A673 (cell line): ENCODE measurements at regions not wholly inside any gene's neighbourhood (a gene's known extent, or its start where the extent isn't known, plus 50 kb on each side); places are given as distances from the start of the nearest gene placed in this dataset.

Experiments
- BruUV-seq: library from RNA; stranded (reverse); fragments of 400-500 nt; replicated peaks from 2 replicates; lab custom pipeline; 2021; lab: Mats Ljungman, UMichigan
- CTCF ChIA-PET: fragments of 300-600 bp; sonication (Branson Sonifier 250); formaldehyde crosslinking; loops from one replicate; lab custom pipeline; 2022; ENCODE audit warnings: antibody characterized with exemption; lab: Charles Lee
- POLR2A ChIA-PET: fragments of 300-600 bp; sonication (Branson Sonifier 250); formaldehyde crosslinking; loops from one replicate; lab custom pipeline; 2022; ENCODE audit warnings: antibody characterized with exemption; ENCODE audit not compliant: low non-redundant PET; lab: Charles Lee
- DNase-seq: peaks from one replicate; pipeline ENCODE4 v3.0.0-alpha.2; 2015; ENCODE audit warnings: low spot score
- H3K27ac ChIP-seq: fragments of 200-600 bp; sonication (generic); 2 replicates; pipeline ENCODE4 v1.5.1; 2016; ENCODE audit warnings: mixed run types, low read depth, mild to moderate bottlenecking, mixed read lengths, antibody characterized with exemption, low read length; ENCODE audit not compliant: poor library complexity, severe bottlenecking
- H3K27me3 ChIP-seq: fragments of 200-600 bp; sonication (generic); replicated peaks from 2 replicates; pipeline ENCODE4 v1.6.1; 2017; ENCODE audit warnings: mixed run types, low read depth, mild to moderate bottlenecking, mixed read lengths, antibody characterized with exemption, low read length; ENCODE audit not compliant: insufficient read depth, poor library complexity
- H3K36me3 ChIP-seq: fragments of 200-600 bp; sonication (generic); 2 replicates; pipeline ENCODE4 v1.6.1; 2016; ENCODE audit warnings: mixed run types, mild to moderate bottlenecking, mixed read lengths, antibody characterized with exemption, low read length; ENCODE audit not compliant: insufficient read depth, poor library complexity, severe bottlenecking
- H3K4me1 ChIP-seq: fragments of 200-600 bp; sonication (generic); 2 replicates; pipeline ENCODE4 v1.6.1; 2017; ENCODE audit warnings: mixed run types, mild to moderate bottlenecking, mixed read lengths, antibody characterized with exemption, low read length; ENCODE audit not compliant: insufficient read depth, poor library complexity, severe bottlenecking
- H3K4me3 ChIP-seq: fragments of 200-600 bp; sonication (generic); 2 replicates; pipeline ENCODE4 v1.5.1; 2016; ENCODE audit warnings: low read depth, mixed run types, mild to moderate bottlenecking, mixed read lengths, low read length; ENCODE audit not compliant: poor library complexity, severe bottlenecking
- H3K9me3 ChIP-seq: fragments of 200-600 bp; sonication (generic); 2 replicates; pipeline ENCODE4 v1.6.1; 2016; ENCODE audit warnings: mixed run types, low read depth, mild to moderate bottlenecking, mixed read lengths, antibody characterized with exemption, low read length; ENCODE audit not compliant: poor library complexity, severe bottlenecking
- CTCF ChIP-seq: fragments of 300-800, 200-600 bp; sonication (generic); conservative IDR thresholded peaks from 2 replicates; pipeline ENCODE4 v1.5.1; 2017; ENCODE audit warnings: low read depth, mild to moderate bottlenecking, antibody characterized with exemption, low read length, moderate library complexity, mixed read lengths
- EZH2 ChIP-seq: fragments of 200-600 bp; sonication (generic); IDR thresholded peaks from 2 replicates; pipeline ENCODE4 v1.6.1; 2017; ENCODE audit warnings: borderline replicate concordance, low read depth, mild to moderate bottlenecking, mixed read lengths, antibody characterized with exemption, low read length; ENCODE audit not compliant: poor library complexity, severe bottlenecking
- intact Hi-C: fragments of 100-400 bp; cut with micrococcal nuclease; formaldehyde crosslinking; loops from one replicate; pipeline ENCODE4 v1.10.0; 2022; ENCODE audit not compliant: unreplicated experiment

- intact Hi-C loops: no loop called here
- Histone ChIP-seq H3K4me3 (no peak overlapping the region), H3K27me3 (no peaks in the 10 kb centered on the region), H3K4me1 (no peaks in the 10 kb centered on the region), H3K27ac (no peak overlapping the region), H3K36me3 (no peaks in the 10 kb centered on the region), H3K9me3 (peaks cover 9% of the 10 kb centered on the region)
- no peak for DNase-seq
- CTCF ChIA-PET: no interaction called here
- no TSS peak for BruUV-seq
- TF ChIP-seq EZH2 (no peak), CTCF (no peak)
- POLR2A ChIA-PET: no interaction called here
Measured at GRCh38 chr2:155871940-155872339, 460.6 kb downstream of the NR4A2 start.

GRCh38 chr2:155867564-155867963, 465.0 kb downstream of the NR4A2 start:
- H3K4me1 ChIP-seq: no peaks in the 10 kb centered on the region
- DNase-seq: no peak
- intact Hi-C loops: no loop called here
- H3K27ac ChIP-seq: no peak overlapping the region
- ChIA-PET CTCF (no interaction called here), POLR2A (no interaction called here)
- H3K27me3 ChIP-seq: no peaks in the 10 kb centered on the region
- no peaks in the 10 kb centered on the region for H3K36me3 ChIP-seq
- TF ChIP-seq EZH2 (no peak), CTCF (no peak)
- no peak overlapping the region for H3K4me3 ChIP-seq
- BruUV-seq: no TSS peak
- H3K9me3 ChIP-seq: no peaks in the 10 kb centered on the region

- Histone ChIP-seq H3K4me3 (no peak overlapping the region), H3K36me3 (no peaks in the 10 kb centered on the region), H3K4me1 (no peaks in the 10 kb centered on the region), H3K27me3 (no peaks in the 10 kb centered on the region), H3K27ac (no peak overlapping the region), H3K9me3 (no peaks in the 10 kb centered on the region)
- intact Hi-C loops: no loop called here
- ChIA-PET CTCF (interaction anchor here (0.6 kb wide), 1 partner anchor 17 kb away, joined by 3 read pairs; no protein-coding TSS in a partner anchor), POLR2A (no interaction called here)
- BruUV-seq: no TSS peak
- DNase-seq: no peak
- TF ChIP-seq CTCF (no peak), EZH2 (no peak)
Measured at GRCh38 chr2:155866477-155866876, 466.0 kb downstream of the NR4A2 start.
